ENCODE measurements at regions not wholly inside any gene's neighbourhood (a gene's known extent, or its start where the extent isn't known, plus 50 kb on each side); places are given as distances from the start of the nearest gene placed in this dataset.

DNA sequence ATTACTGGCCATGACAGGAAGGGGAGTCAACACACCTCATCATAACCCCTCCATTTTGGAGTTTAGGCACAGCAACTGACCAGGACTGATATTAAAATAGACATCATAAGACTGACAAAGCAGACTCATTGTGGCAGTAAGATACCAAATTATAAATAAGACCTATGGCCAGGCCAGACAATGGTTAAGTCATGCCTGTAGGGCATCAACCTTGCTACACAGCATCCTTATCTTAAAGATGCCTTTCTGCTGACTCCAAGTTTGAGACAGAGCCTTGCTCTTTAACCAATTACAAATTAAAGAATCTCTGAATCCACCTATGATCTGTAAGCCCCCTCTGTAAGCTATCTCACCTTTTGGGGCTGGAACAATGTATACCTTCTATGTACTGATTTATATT is 65.5 kb downstream of the VCX2 start:
- TF ChIP-seq, protein P1, sequence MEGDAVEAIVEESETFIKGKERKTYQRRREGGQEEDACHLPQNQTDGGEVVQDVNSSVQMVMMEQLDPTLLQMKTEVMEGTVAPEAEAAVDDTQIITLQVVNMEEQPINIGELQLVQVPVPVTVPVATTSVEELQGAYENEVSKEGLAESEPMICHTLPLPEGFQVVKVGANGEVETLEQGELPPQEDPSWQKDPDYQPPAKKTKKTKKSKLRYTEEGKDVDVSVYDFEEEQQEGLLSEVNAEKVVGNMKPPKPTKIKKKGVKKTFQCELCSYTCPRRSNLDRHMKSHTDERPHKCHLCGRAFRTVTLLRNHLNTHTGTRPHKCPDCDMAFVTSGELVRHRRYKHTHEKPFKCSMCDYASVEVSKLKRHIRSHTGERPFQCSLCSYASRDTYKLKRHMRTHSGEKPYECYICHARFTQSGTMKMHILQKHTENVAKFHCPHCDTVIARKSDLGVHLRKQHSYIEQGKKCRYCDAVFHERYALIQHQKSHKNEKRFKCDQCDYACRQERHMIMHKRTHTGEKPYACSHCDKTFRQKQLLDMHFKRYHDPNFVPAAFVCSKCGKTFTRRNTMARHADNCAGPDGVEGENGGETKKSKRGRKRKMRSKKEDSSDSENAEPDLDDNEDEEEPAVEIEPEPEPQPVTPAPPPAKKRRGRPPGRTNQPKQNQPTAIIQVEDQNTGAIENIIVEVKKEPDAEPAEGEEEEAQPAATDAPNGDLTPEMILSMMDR (IDR thresholded peaks at IDR 0.05; ENCODE audit: insufficient read depth, low read length) = no peak
- TF ChIP-seq SPI1 (IDR thresholded peaks at IDR 0.05; ENCODE audit: borderline replicate concordance, low read depth) (no peak), POLR2AphosphoS5 (IDR thresholded peaks at IDR 0.05; ENCODE audit: low read depth) (no peak), GABPA (IDR thresholded peaks at IDR 0.05; ENCODE audit: low read depth) (no peak)
- TF ChIP-seq, protein P2, sequence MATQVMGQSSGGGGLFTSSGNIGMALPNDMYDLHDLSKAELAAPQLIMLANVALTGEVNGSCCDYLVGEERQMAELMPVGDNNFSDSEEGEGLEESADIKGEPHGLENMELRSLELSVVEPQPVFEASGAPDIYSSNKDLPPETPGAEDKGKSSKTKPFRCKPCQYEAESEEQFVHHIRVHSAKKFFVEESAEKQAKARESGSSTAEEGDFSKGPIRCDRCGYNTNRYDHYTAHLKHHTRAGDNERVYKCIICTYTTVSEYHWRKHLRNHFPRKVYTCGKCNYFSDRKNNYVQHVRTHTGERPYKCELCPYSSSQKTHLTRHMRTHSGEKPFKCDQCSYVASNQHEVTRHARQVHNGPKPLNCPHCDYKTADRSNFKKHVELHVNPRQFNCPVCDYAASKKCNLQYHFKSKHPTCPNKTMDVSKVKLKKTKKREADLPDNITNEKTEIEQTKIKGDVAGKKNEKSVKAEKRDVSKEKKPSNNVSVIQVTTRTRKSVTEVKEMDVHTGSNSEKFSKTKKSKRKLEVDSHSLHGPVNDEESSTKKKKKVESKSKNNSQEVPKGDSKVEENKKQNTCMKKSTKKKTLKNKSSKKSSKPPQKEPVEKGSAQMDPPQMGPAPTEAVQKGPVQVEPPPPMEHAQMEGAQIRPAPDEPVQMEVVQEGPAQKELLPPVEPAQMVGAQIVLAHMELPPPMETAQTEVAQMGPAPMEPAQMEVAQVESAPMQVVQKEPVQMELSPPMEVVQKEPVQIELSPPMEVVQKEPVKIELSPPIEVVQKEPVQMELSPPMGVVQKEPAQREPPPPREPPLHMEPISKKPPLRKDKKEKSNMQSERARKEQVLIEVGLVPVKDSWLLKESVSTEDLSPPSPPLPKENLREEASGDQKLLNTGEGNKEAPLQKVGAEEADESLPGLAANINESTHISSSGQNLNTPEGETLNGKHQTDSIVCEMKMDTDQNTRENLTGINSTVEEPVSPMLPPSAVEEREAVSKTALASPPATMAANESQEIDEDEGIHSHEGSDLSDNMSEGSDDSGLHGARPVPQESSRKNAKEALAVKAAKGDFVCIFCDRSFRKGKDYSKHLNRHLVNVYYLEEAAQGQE (IDR thresholded peaks at IDR 0.05; ENCODE audit: insufficient replicate concordance, low read depth) = no peak
- H3K27ac ChIP-seq (replicated peaks) = no peak overlapping the region
- H3K27me3 ChIP-seq (ENCODE audit: insufficient read depth, poor library complexity, severe bottlenecking) = no peaks in the 10 kb centered on the region
- no peak for DNase-seq (ENCODE audit: low read depth in 1 of 2, low spot score in 1 of 2)
- H3K4me3 ChIP-seq (replicated peaks; ENCODE audit: insufficient read depth, low read length) = no peak overlapping the region

DNA sequence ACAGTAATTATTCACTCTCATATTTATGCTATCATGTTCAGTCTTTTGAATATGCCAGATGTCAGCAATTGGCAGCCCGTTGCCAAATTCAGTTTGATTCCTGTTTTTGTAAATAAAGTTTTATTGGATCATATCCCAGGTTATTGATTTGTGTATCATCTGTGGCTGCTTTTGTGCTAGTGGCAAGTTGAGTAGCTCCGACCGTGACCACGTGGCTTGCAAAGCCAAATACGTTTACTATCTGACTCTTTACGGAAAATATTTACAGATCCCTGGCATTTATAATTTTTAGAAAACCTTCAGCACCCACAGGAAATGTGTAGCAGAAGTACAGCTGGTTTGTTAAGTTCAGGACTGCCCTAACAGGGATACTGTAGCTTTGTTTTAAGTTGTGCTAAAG is 67.4 kb downstream of the VCX2 start:
- TF ChIP-seq, protein P1 (IDR thresholded peaks at IDR 0.05; ENCODE audit: insufficient read depth, low read length) = no peak
- TF ChIP-seq, protein P2 (IDR thresholded peaks at IDR 0.05; ENCODE audit: insufficient replicate concordance, low read depth) = no peak
- no peak for TF ChIP-seq GABPA (IDR thresholded peaks at IDR 0.05; ENCODE audit: low read depth)
- no peak for TF ChIP-seq POLR2AphosphoS5 (IDR thresholded peaks at IDR 0.05; ENCODE audit: low read depth)
- TF ChIP-seq SPI1 (IDR thresholded peaks at IDR 0.05; ENCODE audit: borderline replicate concordance, low read depth) = no peak
- no peak for DNase-seq (ENCODE audit: low read depth in 1 of 2, low spot score in 1 of 2)
- Histone ChIP-seq H3K4me3 (replicated peaks; ENCODE audit: insufficient read depth, low read length) (no peak overlapping the region), H3K27ac (replicated peaks) (no peak overlapping the region), H3K27me3 (ENCODE audit: insufficient read depth, poor library complexity, severe bottlenecking) (no peaks in the 10 kb centered on the region)

DNA sequence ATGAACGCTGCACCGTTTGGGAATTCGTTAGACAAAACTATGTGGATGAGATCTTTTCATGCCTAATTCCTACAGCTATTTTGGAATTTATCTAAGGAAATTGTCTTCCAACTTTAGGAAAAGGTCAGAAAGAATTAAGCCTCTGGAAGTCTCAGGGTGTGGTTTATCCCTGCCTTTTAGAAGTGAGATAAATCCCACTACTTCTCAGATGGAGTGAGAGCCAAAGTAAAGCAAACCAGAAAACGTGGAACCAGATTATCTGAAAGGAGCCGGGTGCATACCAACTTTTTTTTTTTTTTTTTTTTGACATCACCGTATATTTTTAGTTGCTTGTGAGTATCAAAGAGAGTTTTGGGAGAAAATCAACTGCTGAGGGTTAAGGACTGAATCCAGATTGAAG is 79.6 kb downstream of the VCX2 start:
- no peaks in the 10 kb centered on the region for H3K27me3 ChIP-seq (ENCODE audit: insufficient read depth, poor library complexity, severe bottlenecking)
- no peak for DNase-seq (ENCODE audit: low read depth in 1 of 2, low spot score in 1 of 2)
- H3K27ac ChIP-seq (replicated peaks) = no peak overlapping the region
- TF ChIP-seq, protein P1 (IDR thresholded peaks at IDR 0.05; ENCODE audit: insufficient read depth, low read length) = no peak
- TF ChIP-seq SPI1 (IDR thresholded peaks at IDR 0.05; ENCODE audit: borderline replicate concordance, low read depth) (no peak), POLR2AphosphoS5 (IDR thresholded peaks at IDR 0.05; ENCODE audit: low read depth) (no peak), GABPA (IDR thresholded peaks at IDR 0.05; ENCODE audit: low read depth) (no peak)
- TF ChIP-seq, protein P2 (IDR thresholded peaks at IDR 0.05; ENCODE audit: insufficient replicate concordance, low read depth) = no peak
- no peak overlapping the region for H3K4me3 ChIP-seq (replicated peaks; ENCODE audit: insufficient read depth, low read length)

All from HL-60 (cell line).